ENCODE measurements at regions not wholly inside any gene's neighbourhood (a gene's known extent, or its start where the extent isn't known, plus 50 kb on each side); places are given as distances from the start of the nearest gene placed in this dataset.

DNA sequence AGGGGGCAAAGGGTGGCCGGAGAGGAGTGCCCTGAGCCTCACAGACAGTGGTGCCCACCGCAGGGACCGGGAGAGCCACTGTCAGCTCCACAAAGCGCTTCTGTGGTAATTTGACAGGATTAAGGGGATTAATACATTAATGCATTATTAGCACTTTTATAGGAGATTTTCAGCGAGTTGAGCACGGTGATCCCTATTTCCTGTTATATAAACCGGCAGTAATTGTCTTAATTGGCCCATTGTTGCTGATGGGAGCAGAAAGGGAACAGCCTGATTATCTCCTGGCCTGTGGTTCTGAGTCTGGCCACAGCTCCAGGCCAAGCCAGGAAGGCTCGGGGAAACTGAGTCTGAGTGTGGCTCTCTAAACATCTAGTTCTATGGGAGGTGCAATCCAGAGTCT is 423.6 kb downstream of the CDK5RAP2 start:
- no peak for TF ChIP-seq GATA2 (IDR thresholded peaks at IDR 0.05; ENCODE audit: low read depth, low read length)
- TF ChIP-seq GATA3 (IDR thresholded peaks at IDR 0.05; ENCODE audit: low read depth, low read length): no peak

DNA sequence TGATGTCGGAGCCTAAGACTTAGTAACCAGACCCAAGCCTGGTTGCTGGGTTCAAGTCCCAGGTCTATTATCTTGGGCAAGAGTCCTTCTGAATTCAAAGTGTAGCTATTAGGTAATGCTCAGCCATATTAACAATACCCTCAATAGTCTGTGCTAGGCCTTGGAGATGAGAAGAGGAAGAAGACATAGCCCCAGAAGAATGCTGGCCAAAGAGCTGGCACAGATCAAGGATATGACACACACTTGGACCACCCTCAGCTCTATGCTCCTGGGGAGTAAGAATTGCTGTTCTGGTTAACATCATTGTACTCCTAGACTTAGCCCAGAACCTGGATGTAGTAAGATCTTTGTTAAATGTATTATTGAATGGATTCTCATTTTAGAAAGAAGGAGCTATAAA is 426.7 kb downstream of the CDK5RAP2 start:
- TF ChIP-seq GATA2 (IDR thresholded peaks at IDR 0.05; ENCODE audit: low read depth, low read length) (no peak), GATA3 (IDR thresholded peaks at IDR 0.05; ENCODE audit: low read depth, low read length) (no peak)

DNA sequence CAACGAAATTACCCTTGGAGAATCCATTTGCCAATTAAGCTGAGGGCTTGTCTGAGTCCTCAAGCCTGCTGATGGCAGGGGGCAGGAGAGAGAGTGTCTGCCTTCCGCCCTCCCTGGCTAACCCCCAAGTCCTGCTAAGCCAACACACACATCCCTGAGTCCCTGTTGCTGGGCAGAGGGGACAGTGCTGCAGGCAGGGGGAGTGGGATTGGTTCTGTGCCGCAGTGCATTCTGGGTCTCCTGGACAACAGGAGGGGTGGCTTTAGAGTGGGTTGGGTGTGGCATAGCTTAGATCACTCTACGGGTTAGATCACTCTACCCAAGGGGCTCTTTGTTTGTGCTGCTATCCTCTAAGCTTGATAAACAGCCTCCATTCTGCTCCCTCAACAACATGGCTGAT is 427.7 kb downstream of the CDK5RAP2 start:
- no peak for TF ChIP-seq GATA3 (IDR thresholded peaks at IDR 0.05; ENCODE audit: low read depth, low read length)
- TF ChIP-seq GATA2 (IDR thresholded peaks at IDR 0.05; ENCODE audit: low read depth, low read length): no peak

DNA sequence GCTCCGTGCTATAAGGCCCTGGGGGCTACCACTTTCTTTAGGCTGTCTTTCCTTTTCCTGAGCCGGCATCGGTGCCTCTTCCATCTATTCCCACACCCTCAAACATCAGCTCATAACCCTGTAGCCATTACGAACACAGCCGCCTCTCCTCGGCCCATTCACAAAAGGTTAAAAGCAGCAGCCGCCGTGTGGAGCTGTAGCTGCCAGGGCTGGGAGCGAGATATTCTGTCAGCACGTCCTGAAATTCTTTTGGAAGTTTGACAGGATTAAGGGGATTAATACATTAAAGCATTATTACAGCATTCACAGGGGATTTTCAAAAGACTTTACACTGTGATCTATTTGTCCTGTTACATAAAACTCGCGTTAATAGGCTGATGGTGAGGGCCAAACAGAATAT is 428.2 kb downstream of the CDK5RAP2 start:
- TF ChIP-seq GATA2 (IDR thresholded peaks at IDR 0.05; ENCODE audit: low read depth, low read length) (no peak), GATA3 (IDR thresholded peaks at IDR 0.05; ENCODE audit: low read depth, low read length) (no peak)

DNA sequence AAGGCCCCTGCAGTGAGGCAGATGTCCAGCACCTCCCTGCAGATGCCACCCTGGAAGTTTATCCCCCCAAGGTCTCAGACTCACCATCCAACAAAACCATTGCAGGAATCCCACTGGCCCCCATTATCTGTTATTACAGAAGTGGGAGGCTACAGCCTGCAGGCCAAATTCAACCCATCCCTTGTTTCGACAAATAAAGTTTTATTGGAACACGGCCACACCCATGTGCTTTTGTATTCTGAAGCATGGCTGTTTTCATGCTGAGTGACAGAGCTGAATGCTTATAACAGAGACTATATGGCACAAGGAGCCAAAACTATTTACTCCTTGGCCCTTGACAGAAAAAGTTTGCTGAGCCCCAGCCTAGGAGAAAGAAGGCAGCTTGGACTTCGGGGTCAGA is 428.8 kb downstream of the CDK5RAP2 start:
- TF ChIP-seq GATA2 (IDR thresholded peaks at IDR 0.05; ENCODE audit: low read depth, low read length) (no peak), GATA3 (IDR thresholded peaks at IDR 0.05; ENCODE audit: low read depth, low read length) (no peak)

DNA sequence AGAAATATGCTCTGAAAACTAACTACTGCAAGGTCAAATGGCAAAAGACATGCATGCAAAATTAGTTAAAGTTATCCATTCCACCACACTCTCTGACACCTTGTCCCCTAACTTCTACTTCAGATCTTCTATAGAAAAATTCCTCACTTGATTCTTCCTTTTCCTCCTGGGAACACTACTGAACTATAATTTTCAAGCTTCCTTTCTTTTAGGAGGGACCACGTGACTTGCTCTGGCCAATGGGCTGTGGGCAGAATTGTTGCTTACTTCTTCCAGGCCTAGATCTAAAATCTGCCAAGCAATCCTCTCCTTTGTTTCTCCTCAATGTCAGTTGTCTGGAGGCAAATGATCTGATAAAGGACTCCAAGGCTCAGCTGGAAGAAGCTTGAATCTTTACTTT is 441.0 kb downstream of the CDK5RAP2 start:
- no peak for TF ChIP-seq GATA2 (IDR thresholded peaks at IDR 0.05; ENCODE audit: low read depth, low read length)

DNA sequence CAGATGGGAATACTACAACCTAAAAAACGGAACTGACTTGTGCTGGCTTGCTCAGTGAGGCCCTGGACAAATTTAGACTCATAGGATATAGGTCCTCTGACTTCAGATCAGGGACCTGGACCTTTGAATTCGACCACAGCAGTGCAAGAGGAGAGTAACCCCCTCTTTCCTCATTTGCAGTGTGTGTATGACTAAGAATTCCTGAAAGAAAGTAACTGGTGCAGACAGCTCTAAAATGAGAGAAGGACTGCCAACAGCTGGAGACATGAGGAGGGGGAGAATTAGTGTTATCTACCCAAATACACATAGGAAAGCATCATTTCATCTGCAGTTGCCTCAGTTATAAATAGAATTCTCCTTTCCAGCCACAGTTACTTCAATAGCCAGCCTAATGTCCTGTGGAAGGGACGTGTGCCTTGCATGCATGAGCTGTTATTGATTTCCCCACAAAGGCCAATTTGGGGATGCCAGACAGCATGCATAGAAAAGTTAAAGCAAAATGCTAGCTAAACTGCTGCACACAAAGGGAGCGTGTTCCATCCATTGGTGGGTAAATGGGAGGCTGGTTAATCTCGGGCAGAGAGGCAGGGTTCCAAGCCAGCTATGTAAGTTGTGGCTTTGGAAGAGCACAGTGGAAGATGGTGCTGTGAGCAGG is 442.7 kb downstream of the CDK5RAP2 start:
- TF ChIP-seq GATA3 (IDR thresholded peaks at IDR 0.05; ENCODE audit: low read depth, low read length) (no peak), GATA2 (IDR thresholded peaks at IDR 0.05; ENCODE audit: low read depth, low read length) (no peak)

DNA sequence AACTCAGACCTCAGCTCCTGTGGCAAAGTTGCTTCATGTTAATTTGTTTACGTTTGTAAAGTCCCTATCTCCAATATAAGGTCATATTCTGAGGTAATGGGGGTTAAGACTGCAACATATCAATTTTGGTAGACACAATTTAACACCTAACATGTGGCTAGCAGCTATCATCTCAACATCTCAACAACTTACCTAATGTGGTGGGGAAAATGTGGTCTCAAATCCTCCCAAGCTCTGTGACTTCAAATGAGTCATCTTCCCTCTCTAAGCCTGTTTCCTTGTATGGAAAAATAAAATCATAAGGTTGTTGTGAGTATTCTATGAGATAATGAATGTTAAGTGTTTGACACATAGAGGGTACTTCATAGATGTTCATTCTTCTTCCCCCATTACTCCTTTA is 443.3 kb downstream of the CDK5RAP2 start:
- TF ChIP-seq GATA2 (IDR thresholded peaks at IDR 0.05; ENCODE audit: low read depth, low read length): no peak
- TF ChIP-seq GATA3 (IDR thresholded peaks at IDR 0.05; ENCODE audit: low read depth, low read length): no peak

DNA sequence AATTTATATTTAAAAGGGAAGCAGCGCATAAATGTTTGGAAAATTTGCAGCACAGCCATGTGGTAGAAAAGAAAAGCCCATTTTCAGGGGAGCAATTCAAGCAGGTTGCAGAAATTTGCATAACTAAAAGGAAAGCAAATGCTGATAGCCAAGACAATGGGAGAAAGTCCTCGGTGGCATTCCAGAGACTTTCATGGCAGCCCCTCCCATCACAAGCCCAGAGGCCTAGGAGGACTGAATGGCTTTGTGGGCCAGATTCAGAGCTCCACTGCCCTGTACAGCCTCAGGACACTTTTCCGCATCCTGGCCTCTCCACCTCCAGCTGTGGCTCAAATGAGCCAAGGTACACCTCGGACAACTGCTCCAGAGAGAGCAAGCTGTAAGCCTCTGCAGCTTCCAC is 462.9 kb downstream of the CDK5RAP2 start:
- no peak for TF ChIP-seq GATA3 (IDR thresholded peaks at IDR 0.05; ENCODE audit: low read depth, low read length)
- TF ChIP-seq GATA2 (IDR thresholded peaks at IDR 0.05; ENCODE audit: low read depth, low read length): no peak

DNA sequence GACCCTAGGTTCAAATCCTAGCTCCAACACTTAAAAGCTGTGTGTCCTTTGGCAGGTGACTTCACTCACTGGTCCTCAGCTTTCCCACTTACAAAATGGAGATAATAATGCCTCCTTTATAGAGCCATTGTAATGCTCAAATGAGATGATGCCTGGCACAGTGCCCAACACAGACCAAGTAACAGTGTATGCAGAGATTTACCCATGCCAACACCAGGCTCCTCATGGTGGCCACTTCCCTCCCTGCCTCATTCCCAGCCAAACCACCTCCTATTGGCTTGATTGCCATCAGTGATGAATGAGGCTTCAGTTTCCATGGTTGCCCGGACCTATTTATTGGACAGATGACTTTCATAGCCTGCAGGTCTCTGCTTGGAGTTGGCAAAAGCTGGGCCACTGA is 469.4 kb downstream of the CDK5RAP2 start:
- TF ChIP-seq GATA3 (IDR thresholded peaks at IDR 0.05; ENCODE audit: low read depth, low read length) (no peak), GATA2 (IDR thresholded peaks at IDR 0.05; ENCODE audit: low read depth, low read length) (no peak)

DNA sequence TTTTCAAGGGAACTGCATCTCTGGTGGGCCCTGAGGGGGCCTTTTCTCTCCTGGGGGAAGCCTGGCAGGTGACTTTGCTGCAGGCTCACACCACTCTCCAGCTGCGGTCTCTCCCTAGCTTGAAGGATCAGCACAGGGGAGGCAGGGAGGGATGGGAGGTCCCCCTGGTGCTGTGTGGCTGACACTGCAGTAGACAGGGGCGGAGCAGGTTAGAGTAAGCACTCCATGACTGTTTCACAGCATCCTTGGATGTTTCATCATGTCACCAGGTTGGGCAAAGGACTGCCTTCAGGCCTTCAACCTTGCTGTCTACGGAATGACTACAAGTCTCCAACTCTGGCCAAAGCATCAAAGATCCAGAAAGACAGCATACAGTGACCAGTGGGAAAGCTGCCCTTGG is 470.7 kb downstream of the CDK5RAP2 start:
- TF ChIP-seq GATA2 (IDR thresholded peaks at IDR 0.05; ENCODE audit: low read depth, low read length) (no peak), GATA3 (IDR thresholded peaks at IDR 0.05; ENCODE audit: low read depth, low read length) (no peak)

DNA sequence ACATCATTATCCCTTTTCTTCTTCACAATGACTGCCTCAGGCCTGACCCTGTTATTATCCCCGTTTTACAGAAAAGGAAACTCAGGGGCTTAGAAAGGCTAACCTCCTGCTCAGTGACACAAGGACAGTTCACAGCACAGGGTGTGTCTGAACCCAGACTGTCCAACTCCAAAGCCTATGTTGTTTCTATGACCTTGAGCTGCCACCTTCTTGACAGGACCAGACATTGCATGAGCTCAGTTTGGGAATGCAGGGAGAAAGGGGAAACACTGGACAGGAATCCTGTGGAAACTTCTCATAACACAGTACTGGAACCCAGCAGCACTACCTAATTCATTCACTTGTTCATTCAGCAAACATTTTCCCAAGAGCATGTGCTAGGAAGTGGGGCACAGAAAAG is 472.8 kb downstream of the CDK5RAP2 start:
- TF ChIP-seq GATA2 (IDR thresholded peaks at IDR 0.05; ENCODE audit: low read depth, low read length): no peak
- no peak for TF ChIP-seq GATA3 (IDR thresholded peaks at IDR 0.05; ENCODE audit: low read depth, low read length)

DNA sequence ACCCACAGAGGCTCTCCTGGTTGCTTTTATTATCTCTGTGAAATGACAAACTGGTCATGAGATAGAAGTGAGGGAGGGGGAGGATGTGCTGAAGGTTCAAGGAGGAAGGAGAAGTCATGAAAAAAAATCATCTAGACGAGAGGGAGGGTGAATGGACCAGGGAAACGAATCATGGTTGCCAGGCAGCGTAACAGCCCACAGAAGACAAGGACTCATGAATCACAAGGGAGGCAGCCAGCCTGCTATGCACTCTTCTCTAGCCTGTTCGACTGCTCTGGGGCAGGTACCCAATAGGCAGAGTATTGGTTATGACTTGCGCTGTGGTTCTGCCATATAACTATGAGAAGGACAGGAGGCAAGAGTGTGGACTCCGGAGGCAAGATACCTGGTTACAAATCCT is 475.2 kb downstream of the CDK5RAP2 start:
- TF ChIP-seq GATA2 (IDR thresholded peaks at IDR 0.05; ENCODE audit: low read depth, low read length) (no peak), GATA3 (IDR thresholded peaks at IDR 0.05; ENCODE audit: low read depth, low read length) (no peak)

DNA sequence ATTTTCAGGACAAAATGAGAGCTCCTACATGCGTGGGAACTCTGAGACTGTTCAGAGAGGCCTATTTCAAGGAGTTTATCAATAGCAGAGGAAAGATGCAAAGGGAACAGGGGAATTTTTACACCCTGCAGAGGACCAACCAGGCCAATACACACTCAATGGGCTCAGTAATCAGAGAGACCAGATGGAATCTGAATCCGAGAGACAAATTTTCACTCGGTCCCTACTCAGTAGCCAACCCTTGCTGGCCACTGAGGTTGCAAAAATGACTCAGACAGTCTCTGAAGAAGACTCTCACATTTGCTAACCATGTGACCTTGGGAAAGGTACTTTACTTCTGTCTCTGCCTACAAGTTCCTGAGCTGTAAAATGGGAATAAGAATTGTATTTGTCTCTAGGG is 479.4 kb downstream of the CDK5RAP2 start:
- no peak for TF ChIP-seq GATA2 (IDR thresholded peaks at IDR 0.05; ENCODE audit: low read depth, low read length)
- no peak for TF ChIP-seq GATA3 (IDR thresholded peaks at IDR 0.05; ENCODE audit: low read depth, low read length)

DNA sequence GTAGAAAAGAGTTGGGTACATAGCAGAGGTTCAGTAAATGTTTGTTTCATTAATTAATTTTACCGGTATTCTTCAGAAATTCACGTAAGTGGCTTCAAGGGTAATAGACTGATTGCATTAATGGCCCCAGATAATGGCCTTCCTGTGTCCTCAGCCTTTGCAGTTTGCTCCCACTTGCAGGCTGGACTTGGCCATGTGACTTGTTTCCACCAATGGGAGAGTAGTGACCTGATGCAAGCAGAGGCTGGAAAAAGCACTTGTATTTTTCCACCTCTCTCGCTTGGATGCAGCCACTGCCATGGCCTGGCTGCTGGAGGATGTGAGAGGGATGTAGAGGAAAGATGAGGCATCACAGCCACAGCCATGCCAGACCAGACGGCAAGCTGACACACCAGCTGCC is 480.9 kb downstream of the CDK5RAP2 start:
- TF ChIP-seq GATA3 (IDR thresholded peaks at IDR 0.05; ENCODE audit: low read depth, low read length): no peak
- TF ChIP-seq GATA2 (IDR thresholded peaks at IDR 0.05; ENCODE audit: low read depth, low read length): no peak

DNA sequence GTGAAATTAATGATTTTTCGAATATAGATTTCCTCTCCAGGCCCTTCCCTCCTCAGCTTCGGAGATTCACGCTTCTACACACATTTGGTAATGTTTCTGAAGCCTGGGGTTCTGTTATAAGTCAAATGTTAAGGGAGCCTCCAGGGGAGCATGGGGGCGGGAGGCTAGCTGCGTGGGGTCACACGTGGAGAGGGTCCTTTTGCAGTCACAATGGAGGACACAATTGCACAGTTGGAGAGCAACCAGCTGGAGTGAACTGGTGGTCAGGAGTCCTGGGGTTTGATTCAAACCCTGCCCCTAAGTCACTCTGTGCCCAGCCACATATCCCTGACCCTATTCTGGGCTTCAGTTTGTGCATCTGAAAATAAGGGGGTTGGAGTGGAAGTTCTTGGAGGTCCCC is 481.4 kb downstream of the CDK5RAP2 start:
- TF ChIP-seq GATA3 (IDR thresholded peaks at IDR 0.05; ENCODE audit: low read depth, low read length) (no peak), GATA2 (IDR thresholded peaks at IDR 0.05; ENCODE audit: low read depth, low read length) (no peak)

All from SH-SY5Y (cell line).